Breast epithelium (tissue), 3 donors: ENCODE measurements at regions not wholly inside any gene's neighbourhood (a gene's known extent, or its start where the extent isn't known, plus 50 kb on each side); places are given as distances from the start of the nearest gene placed in this dataset.

ENCODE experiments used
- POLR2A ChIP-seq: fragments of 450-650 bp; IDR thresholded peaks from one replicate; pipeline ENCODE4 v1.6.1; 2016; ENCODE audit warnings: antibody characterized with exemption, mild to moderate bottlenecking, moderate library complexity
- POLR2AphosphoS5 ChIP-seq, 3 donors: sonication (generic); formaldehyde crosslinking; IDR thresholded peaks; one replicate each; pipeline ENCODE4 v1.6.1; 2017; ENCODE audit warnings: antibody characterized with exemption in 3 of 3
- TF ChIP-seq, protein P1 (sequence below), 3 donors: fragments of 450-650 bp; IDR thresholded peaks; one replicate each; pipeline ENCODE4 v1.5.1; 2016 to 2017; ENCODE audit warnings: antibody characterized with exemption in 3 of 3, mild to moderate bottlenecking in 3 of 3, moderate library complexity in 3 of 3

DNA sequence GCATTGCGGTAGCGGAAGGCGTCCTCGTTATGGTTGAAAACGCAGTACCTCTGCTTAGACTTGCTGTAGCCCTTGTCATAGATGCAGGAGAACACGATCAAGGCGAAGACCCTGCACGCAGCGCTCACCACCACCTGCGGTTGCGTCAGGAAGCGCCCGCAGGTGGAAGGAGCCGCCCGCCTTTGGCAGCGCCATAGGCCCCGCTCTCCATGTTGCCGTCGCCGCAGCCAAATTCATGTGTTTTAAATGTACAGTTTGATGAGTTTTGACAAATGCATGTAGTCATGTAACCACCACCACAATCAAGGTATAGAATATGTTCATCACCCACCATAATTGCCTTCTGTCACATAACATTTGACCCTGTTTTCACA lies 84.9 kb upstream of the CEP78 start:
- TF ChIP-seq, protein P1, sequence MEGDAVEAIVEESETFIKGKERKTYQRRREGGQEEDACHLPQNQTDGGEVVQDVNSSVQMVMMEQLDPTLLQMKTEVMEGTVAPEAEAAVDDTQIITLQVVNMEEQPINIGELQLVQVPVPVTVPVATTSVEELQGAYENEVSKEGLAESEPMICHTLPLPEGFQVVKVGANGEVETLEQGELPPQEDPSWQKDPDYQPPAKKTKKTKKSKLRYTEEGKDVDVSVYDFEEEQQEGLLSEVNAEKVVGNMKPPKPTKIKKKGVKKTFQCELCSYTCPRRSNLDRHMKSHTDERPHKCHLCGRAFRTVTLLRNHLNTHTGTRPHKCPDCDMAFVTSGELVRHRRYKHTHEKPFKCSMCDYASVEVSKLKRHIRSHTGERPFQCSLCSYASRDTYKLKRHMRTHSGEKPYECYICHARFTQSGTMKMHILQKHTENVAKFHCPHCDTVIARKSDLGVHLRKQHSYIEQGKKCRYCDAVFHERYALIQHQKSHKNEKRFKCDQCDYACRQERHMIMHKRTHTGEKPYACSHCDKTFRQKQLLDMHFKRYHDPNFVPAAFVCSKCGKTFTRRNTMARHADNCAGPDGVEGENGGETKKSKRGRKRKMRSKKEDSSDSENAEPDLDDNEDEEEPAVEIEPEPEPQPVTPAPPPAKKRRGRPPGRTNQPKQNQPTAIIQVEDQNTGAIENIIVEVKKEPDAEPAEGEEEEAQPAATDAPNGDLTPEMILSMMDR (IDR thresholded peaks at IDR 0.05), result no peak
- TF ChIP-seq POLR2A, result no peak
- no peak for TF ChIP-seq POLR2AphosphoS5 (IDR thresholded peaks at IDR 0.05)
